K562 (cell line): ENCODE measurements at regions not wholly inside any gene's neighbourhood (a gene's known extent, or its start where the extent isn't known, plus 50 kb on each side); places are given as distances from the start of the nearest gene placed in this dataset.

Experiments
- ATAC-seq: fragments of 200-7000 bp; cut with Tn5 transposase; 3 replicates; pipeline ENCODE4 v1.9.1; 2020; ENCODE audit warnings: moderate library complexity
- BruUV-seq: library from RNA; stranded (reverse); fragments of 400-500 nt; replicated peaks from 2 replicates; lab custom pipeline; 2021; lab: Mats Ljungman, UMichigan
- CTCF ChIA-PET: fragments of 300-600 bp; formaldehyde crosslinking; extraction: SDS; loops from one replicate; lab custom pipeline; 2021; ENCODE audit warnings: low intra/inter-chr PET ratio; lab: Yijun Ruan, JAX
- POLR2A ChIA-PET: fragments of 300-600, 350-650 bp; sonication (Branson Sonifier 250); formaldehyde crosslinking; extraction: SDS; loops from one replicate; lab custom pipeline; 2021; ENCODE audit warnings: antibody characterized with exemption, inconsistent platforms; lab: Yijun Ruan, JAX
- DNase-seq, 4 experiments: peaks; one replicate each; pipeline versions ENCODE4 v3.0.0 to v3.0.0-alpha.2; 2011 to 2018; ENCODE audit warnings: low spot score in 3 of 4, mixed read lengths in 3 of 4; ENCODE audit errors: extremely low read depth in 1 of 4
- FAIRE-seq: peaks from 2 replicates; lab custom pipeline; 2011; peaks lifted over from hg19 to GRCh38; lab: Jason Lieb, UNC
- H2AFZ ChIP-seq: 2 replicates; pipeline ENCODE4 v1.6.0; 2011; ENCODE audit warnings: low read depth, low read length, control low read depth, inconsistent platforms
- H3K27ac ChIP-seq: fragments of 200-600 bp; 3 replicates; pipeline ENCODE4 v1.8.0; 2011; ENCODE audit warnings: low read depth, mild to moderate bottlenecking, control low read depth, inconsistent platforms, low read length, moderate library complexity, mixed read lengths; ENCODE audit errors: extremely low read depth
- H3K27me3 ChIP-seq, 2 experiments: fragments of 300-600 bp in 1 of 2; 2 replicates in 1 of 2; 3 replicates in 1 of 2; pipeline versions ENCODE4 v1.6.0 to v1.8.0; 2011; ENCODE audit warnings: inconsistent platforms in 2 of 2, low read length in 2 of 2, mild to moderate bottlenecking in 1 of 2, mixed read lengths in 1 of 2, moderate library complexity in 1 of 2; ENCODE audit not compliant: control insufficient read depth in 2 of 2, insufficient read depth in 2 of 2
- H3K36me3 ChIP-seq: fragments of 300-600 bp; 3 replicates; pipeline ENCODE4 v1.8.0; 2011; ENCODE audit warnings: mild to moderate bottlenecking, low read length, inconsistent platforms; ENCODE audit not compliant: control insufficient read depth, insufficient read depth
- H3K4me1 ChIP-seq, 2 experiments: fragments of 200-600 bp in 1 of 2; replicated peaks in 1 of 2; 2 replicates in 1 of 2; 3 replicates in 1 of 2; pipeline versions ENCODE4 v1.5.1 to v1.8.0; 2011; ENCODE audit warnings: inconsistent platforms in 2 of 2, low read length in 2 of 2, mild to moderate bottlenecking in 1 of 2, mixed read lengths in 1 of 2, moderate library complexity in 1 of 2; ENCODE audit not compliant: control insufficient read depth in 2 of 2, insufficient read depth in 2 of 2
- H3K4me2 ChIP-seq: 2 replicates; pipeline ENCODE4 v1.6.1; 2011; ENCODE audit warnings: low read length, control low read depth, inconsistent platforms, mixed read lengths; ENCODE audit not compliant: insufficient read depth
- H3K4me3 ChIP-seq: fragments of 200-600 bp; sonication (generic), shearing (Covaris generic); 2 replicates; pipeline ENCODE4 v1.5.1; 2016; ENCODE audit warnings: control low read depth, inconsistent platforms
- H3K79me2 ChIP-seq: fragments of 200-600 bp; 3 replicates; pipeline ENCODE4 v1.8.0; 2011; ENCODE audit warnings: low read length, inconsistent platforms; ENCODE audit not compliant: control insufficient read depth, insufficient read depth
- H3K9ac ChIP-seq, 2 experiments: 2 replicates each; pipeline versions ENCODE4 v1.6.0 to v1.6.1; 2011; ENCODE audit warnings: low read depth in 2 of 2, low read length in 2 of 2, control low read depth in 1 of 2, inconsistent platforms in 1 of 2, mild to moderate bottlenecking in 1 of 2, mixed read lengths in 1 of 2; ENCODE audit not compliant: insufficient read depth in 1 of 2
- H3K9me1 ChIP-seq: one replicate; pipeline ENCODE4 v1.6.0; 2011; ENCODE audit warnings: inconsistent platforms, mild to moderate bottlenecking, low read length, moderate library complexity; ENCODE audit not compliant: control insufficient read depth, insufficient read depth
- H3K9me3 ChIP-seq: replicated peaks from 2 replicates; pipeline ENCODE4 v1.5.1; 2011; ENCODE audit warnings: low read depth, low read length, inconsistent platforms; ENCODE audit not compliant: control insufficient read depth, insufficient read depth
- H4K20me1 ChIP-seq: replicated peaks from 2 replicates; pipeline ENCODE4 v1.6.1; 2011; ENCODE audit warnings: low read length, inconsistent platforms, mixed read lengths; ENCODE audit not compliant: control insufficient read depth, insufficient read depth
- POLR2A ChIP-seq: fragments of 450-650 bp; conservative IDR thresholded peaks from 2 replicates; pipeline ENCODE4 v1.6.1; 2016
- RBBP5 ChIP-seq: fragments of 200-600 bp; sonication (generic); IDR thresholded peaks from 2 replicates; pipeline ENCODE4 v1.6.1; 2012; ENCODE audit warnings: borderline replicate concordance, mild to moderate bottlenecking, low read length, control low read depth, inconsistent platforms; ENCODE audit not compliant: insufficient read depth, poor library complexity, severe bottlenecking
- SMAD1 ChIP-seq: fragments of 150-350 bp; IDR thresholded peaks from 2 replicates; pipeline ENCODE4 v1.6.1; 2014; ENCODE audit warnings: low read length, low read depth; ENCODE audit not compliant: partially characterized antibody
- WGBS: fragments of 100-300 bp; shearing (Covaris generic); methylation state at CpG from one replicate; pipeline ENCODE4 v1.1.6; 2016; ENCODE audit warnings: low coverage, mixed read lengths; ENCODE audit not compliant: insufficient coverage; ENCODE audit errors: missing lambda C conversion rate; 5-methylcytosine and 5-hydroxymethylcytosine counted together
- in situ Hi-C: fragments of 300-500 bp; cut with MboI; formaldehyde crosslinking; loops from 4 replicates; pipeline ENCODE4 v1.15.0; 2018; ENCODE audit warnings: inconsistent platforms, mixed read lengths
- intact Hi-C: fragments of 100-400 bp; cut with micrococcal nuclease; formaldehyde crosslinking; loops from 2 replicates; pipeline ENCODE4 v1.14.2; 2022
- TF ChIP-seq, protein P1 (sequence below): fragments of 450-650 bp; formaldehyde crosslinking; IDR thresholded peaks from 2 replicates; pipeline ENCODE4 v1.4.0; 2022; ENCODE audit warnings: mild to moderate bottlenecking, moderate library complexity
- TF ChIP-seq, protein P2 (sequence below): fragments of 150-350 bp; conservative IDR thresholded peaks from 2 replicates; pipeline ENCODE4 v1.6.1; 2014; ENCODE audit warnings: low read length
- TF ChIP-seq, protein P3 (sequence below), 2 experiments: IDR thresholded peaks in 1 of 2; conservative IDR thresholded peaks in 1 of 2; 2 replicates each; pipeline ENCODE4 v1.6.1; 2016; ENCODE audit warnings: low read depth in 2 of 2, mild to moderate bottlenecking in 1 of 2, missing compliant biosample characterization in 1 of 2, missing genetic modification characterization in 1 of 2, moderate library complexity in 1 of 2
- TF ChIP-seq, protein P4 (sequence below): fragments of 250-450 bp; sonication (Bioruptor Pico); IDR thresholded peaks from 2 replicates; pipeline ENCODE4 v1.8.0; 2021; ENCODE audit warnings: mild to moderate bottlenecking, moderate library complexity
- TF ChIP-seq, protein P5 (sequence below): fragments of 200-800 bp; sonication (Bioruptor generic); IDR thresholded peaks from 2 replicates; pipeline ENCODE4 v1.6.1; 2016; ENCODE audit warnings: missing genetic modification characterization, missing compliant biosample characterization

DNA sequence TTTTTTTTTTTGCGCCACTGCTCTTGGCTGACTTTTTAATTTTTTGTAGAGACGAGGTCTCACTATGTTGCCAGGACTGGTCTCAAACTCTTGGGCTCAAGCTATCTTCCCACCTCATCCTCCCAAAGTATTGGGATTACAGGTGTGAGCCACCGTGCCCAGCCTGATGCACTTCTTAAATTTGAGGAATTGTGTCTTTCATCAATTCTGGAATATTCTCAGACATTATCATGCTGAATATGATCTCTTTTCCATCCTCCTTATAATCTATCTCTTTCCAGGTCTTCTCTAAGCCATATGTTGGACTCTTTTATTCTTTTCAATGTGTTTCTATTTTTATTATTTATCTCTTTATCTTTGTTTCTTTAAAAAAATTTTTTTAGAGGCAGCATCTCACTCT is 196.2 kb upstream of the IER5L start:
- ATAC-seq = no peak
- Histone ChIP-seq H3K9ac (no peak overlapping the region), H3K79me2 (no peaks in the 10 kb centered on the region), H3K27me3 (peaks cover 2 to 18% of the 10 kb centered on the region in 2 experiments), H3K4me1 (peaks cover 0 to 4% of the 10 kb centered on the region in 2 experiments; a peak in 1 of 5 replicates), H2AFZ (no peak overlapping the region), H4K20me1 (no peaks in the 10 kb centered on the region), H3K9me1 (no peaks in the 10 kb centered on the region), H3K4me3 (no peak overlapping the region), H3K4me2 (no peak overlapping the region), H3K9me3 (no peaks in the 10 kb centered on the region), H3K36me3 (no peaks in the 10 kb centered on the region), H3K27ac (no peak overlapping the region)
- no TSS peak for BruUV-seq
- in situ Hi-C loops (no loop called here), intact Hi-C loops (no loop called here)
- 55% methylated on average over 3 of the region's 3 CpGs for WGBS
- no peak for DNase-seq
- no peak for FAIRE-seq
- CTCF ChIA-PET = no interaction called here
- POLR2A ChIA-PET = interaction anchor here (0.6 kb wide), 1 partner anchor 7 kb away, joined by 3 read pairs; no protein-coding TSS in a partner anchor
- no peak for TF ChIP-seq RBBP5
- no peak for TF ChIP-seq POLR2A
- TF ChIP-seq, protein P1, sequence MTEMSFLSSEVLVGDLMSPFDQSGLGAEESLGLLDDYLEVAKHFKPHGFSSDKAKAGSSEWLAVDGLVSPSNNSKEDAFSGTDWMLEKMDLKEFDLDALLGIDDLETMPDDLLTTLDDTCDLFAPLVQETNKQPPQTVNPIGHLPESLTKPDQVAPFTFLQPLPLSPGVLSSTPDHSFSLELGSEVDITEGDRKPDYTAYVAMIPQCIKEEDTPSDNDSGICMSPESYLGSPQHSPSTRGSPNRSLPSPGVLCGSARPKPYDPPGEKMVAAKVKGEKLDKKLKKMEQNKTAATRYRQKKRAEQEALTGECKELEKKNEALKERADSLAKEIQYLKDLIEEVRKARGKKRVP (CRISPR knock-in tag) = no peak
- no peak for TF ChIP-seq SMAD1
- TF ChIP-seq, protein P2, sequence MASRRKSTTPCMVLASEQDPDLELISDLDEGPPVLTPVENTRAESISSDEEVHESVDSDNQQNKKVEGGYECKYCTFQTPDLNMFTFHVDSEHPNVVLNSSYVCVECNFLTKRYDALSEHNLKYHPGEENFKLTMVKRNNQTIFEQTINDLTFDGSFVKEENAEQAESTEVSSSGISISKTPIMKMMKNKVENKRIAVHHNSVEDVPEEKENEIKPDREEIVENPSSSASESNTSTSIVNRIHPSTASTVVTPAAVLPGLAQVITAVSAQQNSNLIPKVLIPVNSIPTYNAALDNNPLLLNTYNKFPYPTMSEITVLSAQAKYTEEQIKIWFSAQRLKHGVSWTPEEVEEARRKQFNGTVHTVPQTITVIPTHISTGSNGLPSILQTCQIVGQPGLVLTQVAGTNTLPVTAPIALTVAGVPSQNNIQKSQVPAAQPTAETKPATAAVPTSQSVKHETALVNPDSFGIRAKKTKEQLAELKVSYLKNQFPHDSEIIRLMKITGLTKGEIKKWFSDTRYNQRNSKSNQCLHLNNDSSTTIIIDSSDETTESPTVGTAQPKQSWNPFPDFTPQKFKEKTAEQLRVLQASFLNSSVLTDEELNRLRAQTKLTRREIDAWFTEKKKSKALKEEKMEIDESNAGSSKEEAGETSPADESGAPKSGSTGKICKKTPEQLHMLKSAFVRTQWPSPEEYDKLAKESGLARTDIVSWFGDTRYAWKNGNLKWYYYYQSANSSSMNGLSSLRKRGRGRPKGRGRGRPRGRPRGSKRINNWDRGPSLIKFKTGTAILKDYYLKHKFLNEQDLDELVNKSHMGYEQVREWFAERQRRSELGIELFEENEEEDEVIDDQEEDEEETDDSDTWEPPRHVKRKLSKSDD = no peak
- TF ChIP-seq, protein P3, sequence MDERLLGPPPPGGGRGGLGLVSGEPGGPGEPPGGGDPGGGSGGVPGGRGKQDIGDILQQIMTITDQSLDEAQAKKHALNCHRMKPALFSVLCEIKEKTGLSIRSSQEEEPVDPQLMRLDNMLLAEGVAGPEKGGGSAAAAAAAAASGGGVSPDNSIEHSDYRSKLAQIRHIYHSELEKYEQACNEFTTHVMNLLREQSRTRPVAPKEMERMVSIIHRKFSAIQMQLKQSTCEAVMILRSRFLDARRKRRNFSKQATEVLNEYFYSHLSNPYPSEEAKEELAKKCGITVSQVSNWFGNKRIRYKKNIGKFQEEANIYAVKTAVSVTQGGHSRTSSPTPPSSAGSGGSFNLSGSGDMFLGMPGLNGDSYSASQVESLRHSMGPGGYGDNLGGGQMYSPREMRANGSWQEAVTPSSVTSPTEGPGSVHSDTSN (CRISPR knock-in tag; IDR thresholded peaks at IDR 0.05; ENCODE audit: low read depth) = no peak
- TF ChIP-seq, protein P3 (tag; conservative IDR thresholded peaks at IDR 0.05; ENCODE audit: low read depth) = no peak
- TF ChIP-seq, protein P4, sequence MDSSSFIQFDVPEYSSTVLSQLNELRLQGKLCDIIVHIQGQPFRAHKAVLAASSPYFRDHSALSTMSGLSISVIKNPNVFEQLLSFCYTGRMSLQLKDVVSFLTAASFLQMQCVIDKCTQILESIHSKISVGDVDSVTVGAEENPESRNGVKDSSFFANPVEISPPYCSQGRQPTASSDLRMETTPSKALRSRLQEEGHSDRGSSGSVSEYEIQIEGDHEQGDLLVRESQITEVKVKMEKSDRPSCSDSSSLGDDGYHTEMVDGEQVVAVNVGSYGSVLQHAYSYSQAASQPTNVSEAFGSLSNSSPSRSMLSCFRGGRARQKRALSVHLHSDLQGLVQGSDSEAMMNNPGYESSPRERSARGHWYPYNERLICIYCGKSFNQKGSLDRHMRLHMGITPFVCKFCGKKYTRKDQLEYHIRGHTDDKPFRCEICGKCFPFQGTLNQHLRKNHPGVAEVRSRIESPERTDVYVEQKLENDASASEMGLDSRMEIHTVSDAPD (CRISPR knock-in tag) = no peak
- TF ChIP-seq, protein P5, sequence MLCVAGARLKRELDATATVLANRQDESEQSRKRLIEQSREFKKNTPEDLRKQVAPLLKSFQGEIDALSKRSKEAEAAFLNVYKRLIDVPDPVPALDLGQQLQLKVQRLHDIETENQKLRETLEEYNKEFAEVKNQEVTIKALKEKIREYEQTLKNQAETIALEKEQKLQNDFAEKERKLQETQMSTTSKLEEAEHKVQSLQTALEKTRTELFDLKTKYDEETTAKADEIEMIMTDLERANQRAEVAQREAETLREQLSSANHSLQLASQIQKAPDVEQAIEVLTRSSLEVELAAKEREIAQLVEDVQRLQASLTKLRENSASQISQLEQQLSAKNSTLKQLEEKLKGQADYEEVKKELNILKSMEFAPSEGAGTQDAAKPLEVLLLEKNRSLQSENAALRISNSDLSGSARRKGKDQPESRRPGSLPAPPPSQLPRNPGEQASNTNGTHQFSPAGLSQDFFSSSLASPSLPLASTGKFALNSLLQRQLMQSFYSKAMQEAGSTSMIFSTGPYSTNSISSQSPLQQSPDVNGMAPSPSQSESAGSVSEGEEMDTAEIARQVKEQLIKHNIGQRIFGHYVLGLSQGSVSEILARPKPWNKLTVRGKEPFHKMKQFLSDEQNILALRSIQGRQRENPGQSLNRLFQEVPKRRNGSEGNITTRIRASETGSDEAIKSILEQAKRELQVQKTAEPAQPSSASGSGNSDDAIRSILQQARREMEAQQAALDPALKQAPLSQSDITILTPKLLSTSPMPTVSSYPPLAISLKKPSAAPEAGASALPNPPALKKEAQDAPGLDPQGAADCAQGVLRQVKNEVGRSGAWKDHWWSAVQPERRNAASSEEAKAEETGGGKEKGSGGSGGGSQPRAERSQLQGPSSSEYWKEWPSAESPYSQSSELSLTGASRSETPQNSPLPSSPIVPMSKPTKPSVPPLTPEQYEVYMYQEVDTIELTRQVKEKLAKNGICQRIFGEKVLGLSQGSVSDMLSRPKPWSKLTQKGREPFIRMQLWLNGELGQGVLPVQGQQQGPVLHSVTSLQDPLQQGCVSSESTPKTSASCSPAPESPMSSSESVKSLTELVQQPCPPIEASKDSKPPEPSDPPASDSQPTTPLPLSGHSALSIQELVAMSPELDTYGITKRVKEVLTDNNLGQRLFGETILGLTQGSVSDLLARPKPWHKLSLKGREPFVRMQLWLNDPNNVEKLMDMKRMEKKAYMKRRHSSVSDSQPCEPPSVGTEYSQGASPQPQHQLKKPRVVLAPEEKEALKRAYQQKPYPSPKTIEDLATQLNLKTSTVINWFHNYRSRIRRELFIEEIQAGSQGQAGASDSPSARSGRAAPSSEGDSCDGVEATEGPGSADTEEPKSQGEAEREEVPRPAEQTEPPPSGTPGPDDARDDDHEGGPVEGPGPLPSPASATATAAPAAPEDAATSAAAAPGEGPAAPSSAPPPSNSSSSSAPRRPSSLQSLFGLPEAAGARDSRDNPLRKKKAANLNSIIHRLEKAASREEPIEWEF = no peak
